ENCODE measurements at regions not wholly inside any gene's neighbourhood (a gene's known extent, or its start where the extent isn't known, plus 50 kb on each side); places are given as distances from the start of the nearest gene placed in this dataset.

DNA sequence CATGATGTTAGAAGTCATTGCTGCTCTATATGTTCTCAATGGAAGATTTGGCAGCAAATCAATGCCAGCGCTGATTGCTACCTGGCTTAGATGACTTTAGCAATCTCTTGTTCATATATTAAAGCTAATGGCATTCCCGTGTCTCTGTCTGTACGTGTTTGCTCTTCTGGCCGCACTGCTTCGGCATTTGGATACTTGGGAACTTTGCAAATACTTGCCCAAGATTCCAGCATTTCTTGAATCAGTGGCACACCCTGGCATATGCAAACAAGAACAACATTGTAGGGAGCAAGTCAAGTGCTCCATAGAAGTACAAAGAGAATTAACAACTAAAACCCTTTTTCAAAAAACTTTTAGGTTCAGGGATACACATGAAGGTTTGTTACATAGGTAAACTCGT is 128.9 kb upstream of the TMEM164 start:
- TF ChIP-seq, protein P1, sequence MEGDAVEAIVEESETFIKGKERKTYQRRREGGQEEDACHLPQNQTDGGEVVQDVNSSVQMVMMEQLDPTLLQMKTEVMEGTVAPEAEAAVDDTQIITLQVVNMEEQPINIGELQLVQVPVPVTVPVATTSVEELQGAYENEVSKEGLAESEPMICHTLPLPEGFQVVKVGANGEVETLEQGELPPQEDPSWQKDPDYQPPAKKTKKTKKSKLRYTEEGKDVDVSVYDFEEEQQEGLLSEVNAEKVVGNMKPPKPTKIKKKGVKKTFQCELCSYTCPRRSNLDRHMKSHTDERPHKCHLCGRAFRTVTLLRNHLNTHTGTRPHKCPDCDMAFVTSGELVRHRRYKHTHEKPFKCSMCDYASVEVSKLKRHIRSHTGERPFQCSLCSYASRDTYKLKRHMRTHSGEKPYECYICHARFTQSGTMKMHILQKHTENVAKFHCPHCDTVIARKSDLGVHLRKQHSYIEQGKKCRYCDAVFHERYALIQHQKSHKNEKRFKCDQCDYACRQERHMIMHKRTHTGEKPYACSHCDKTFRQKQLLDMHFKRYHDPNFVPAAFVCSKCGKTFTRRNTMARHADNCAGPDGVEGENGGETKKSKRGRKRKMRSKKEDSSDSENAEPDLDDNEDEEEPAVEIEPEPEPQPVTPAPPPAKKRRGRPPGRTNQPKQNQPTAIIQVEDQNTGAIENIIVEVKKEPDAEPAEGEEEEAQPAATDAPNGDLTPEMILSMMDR (IDR thresholded peaks at IDR 0.05; ENCODE audit: insufficient read depth, low read depth, low read length), result no peak
- TF ChIP-seq EZH2 (IDR thresholded peaks at IDR 0.05; ENCODE audit: insufficient read depth, low read length), result no peak
